ENCODE measurements at regions not wholly inside any gene's neighbourhood (a gene's known extent, or its start where the extent isn't known, plus 50 kb on each side); places are given as distances from the start of the nearest gene placed in this dataset.

DNA sequence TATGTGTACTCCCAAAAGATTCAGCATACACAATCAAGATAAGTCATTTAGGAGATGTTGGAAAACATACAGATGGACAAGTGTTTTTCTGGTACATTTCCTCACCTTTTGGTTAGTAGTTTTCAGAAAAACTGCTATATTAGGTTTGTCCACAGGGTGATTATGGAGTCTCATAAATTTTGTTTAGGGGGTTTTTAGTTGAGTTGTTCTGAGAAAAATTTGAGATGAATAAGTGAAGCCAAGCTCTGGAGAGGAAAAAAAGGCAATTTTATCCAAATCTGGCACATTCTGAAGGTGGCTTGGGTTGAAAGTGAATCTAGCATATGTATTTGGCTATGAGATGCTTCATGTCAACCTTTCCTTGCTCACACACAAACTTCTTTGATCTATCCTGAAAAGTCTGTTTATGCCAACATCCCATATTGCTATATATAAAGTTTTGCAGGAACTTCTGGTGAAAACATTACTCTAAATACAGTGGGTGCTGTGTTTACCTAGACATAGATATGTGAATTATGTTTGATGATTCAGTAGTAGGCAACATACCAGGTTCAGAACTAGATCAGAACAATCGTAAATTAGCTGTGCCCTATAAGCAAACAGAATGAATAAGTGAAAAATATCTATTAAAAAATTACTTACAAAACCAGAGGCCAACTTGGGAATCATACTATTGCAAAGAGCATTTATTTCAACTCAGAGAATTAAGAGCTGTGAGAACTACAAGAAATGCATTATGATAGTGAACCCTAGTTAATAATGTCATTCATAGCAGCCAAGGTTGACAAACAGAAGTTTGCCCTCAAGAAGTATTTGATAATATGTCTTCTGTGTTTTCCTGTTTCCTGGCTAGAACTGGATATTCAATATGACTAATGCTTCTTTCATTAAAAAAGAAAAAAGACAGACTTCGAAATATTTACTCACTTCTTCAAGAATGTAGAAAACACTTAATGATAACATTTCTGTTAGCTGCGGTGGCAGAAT is 552.0 kb downstream of the IRS1 start:
- CTCF ChIA-PET, result no interaction called here

DNA sequence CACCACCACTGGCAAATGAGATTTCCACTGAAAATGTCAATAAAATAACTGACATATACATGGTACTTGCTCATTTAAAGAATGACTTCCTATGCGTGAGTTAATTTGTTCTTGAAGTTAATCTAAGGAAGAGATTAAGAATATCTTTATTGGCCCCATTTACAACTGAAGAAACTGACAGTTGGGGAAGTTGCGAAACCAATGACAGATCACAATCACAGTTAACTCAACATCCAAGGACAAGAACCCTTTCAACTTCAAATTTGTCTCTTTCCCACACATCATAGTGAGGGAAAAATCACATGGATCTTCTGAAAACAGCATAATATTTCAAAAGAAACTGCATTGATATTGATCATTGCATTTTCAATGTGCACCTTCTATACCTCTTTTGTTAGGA is 565.4 kb downstream of the IRS1 start:
- H3K4me3 Mint-ChIP-seq, result no peak overlapping the region
- no peak for DNase-seq
- H3K27me3 Mint-ChIP-seq, result peaks cover 7% of the 10 kb centered on the region
- no peaks in the 10 kb centered on the region for H3K36me3 Mint-ChIP-seq (ENCODE audit: low read depth)
- H3K9me3 Mint-ChIP-seq, result no peaks in the 10 kb centered on the region
- intact Hi-C loops (cut with micrococcal nuclease), result no loop called here
- TF ChIP-seq, protein P1, sequence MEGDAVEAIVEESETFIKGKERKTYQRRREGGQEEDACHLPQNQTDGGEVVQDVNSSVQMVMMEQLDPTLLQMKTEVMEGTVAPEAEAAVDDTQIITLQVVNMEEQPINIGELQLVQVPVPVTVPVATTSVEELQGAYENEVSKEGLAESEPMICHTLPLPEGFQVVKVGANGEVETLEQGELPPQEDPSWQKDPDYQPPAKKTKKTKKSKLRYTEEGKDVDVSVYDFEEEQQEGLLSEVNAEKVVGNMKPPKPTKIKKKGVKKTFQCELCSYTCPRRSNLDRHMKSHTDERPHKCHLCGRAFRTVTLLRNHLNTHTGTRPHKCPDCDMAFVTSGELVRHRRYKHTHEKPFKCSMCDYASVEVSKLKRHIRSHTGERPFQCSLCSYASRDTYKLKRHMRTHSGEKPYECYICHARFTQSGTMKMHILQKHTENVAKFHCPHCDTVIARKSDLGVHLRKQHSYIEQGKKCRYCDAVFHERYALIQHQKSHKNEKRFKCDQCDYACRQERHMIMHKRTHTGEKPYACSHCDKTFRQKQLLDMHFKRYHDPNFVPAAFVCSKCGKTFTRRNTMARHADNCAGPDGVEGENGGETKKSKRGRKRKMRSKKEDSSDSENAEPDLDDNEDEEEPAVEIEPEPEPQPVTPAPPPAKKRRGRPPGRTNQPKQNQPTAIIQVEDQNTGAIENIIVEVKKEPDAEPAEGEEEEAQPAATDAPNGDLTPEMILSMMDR (IDR thresholded peaks at IDR 0.05), result no peak
- H3K27ac Mint-ChIP-seq, result no peak overlapping the region
- POLR2A ChIA-PET, result no interaction called here
- ATAC-seq, result no peak
- CTCF ChIA-PET, result no interaction called here
- no peaks in the 10 kb centered on the region for H3K4me1 Mint-ChIP-seq (ENCODE audit: low read depth)

More for the DNA sequence above, 552.0 kb downstream of the IRS1 start:
- DNase-seq, result no peak
- intact Hi-C loops (cut with micrococcal nuclease), result no loop called here
- POLR2A ChIA-PET, result no interaction called here
- no peaks in the 10 kb centered on the region for H3K36me3 Mint-ChIP-seq (ENCODE audit: low read depth)
- peaks cover 6% of the 10 kb centered on the region for H3K9me3 Mint-ChIP-seq
- no peak overlapping the region for H3K4me3 Mint-ChIP-seq
- H3K27me3 Mint-ChIP-seq, result peaks cover 6% of the 10 kb centered on the region
- no peak overlapping the region for H3K27ac Mint-ChIP-seq
- ATAC-seq, result no peak
- no peaks in the 10 kb centered on the region for H3K4me1 Mint-ChIP-seq (ENCODE audit: low read depth)
- TF ChIP-seq, protein P1 (IDR thresholded peaks at IDR 0.05), result no peak

DNA sequence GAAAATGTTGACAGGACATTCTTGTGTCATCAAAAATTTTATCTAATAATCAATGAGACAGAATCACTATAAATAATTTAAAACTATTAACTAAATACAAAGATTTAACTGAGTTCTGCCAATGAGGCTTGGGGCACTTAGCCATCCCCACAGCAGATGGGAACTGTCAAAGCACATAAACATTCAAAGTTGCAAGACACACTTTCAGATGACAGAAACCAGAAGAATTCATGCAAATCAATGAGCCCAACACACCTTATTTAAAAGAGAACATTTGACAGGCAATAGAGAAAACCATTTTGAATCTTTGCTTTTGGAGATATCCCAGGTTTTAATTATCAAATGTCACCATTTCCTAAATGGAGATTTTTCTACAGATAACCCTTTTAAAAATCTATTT is 566.2 kb downstream of the IRS1 start:
- no peak for ATAC-seq

DNA sequence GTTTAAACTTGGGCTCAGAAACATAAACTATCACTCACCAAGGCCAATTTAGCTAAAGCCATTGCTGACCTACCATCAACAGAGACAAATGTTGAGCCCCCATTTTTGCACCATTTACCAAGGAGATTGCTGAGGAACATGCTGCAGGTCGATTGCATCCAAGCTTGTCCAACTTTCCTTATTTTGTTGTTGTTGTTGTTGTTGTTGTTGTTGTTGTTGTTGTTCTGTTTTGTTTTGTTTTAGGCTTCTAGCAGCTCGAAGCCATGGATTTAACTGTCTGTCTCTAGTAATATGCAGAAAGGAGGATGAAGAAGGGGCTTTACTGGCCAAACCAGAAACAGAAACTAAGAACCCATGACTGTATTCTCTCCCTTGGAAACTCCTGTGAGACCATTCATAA is 571.5 kb downstream of the IRS1 start:
- no peak for ATAC-seq
- intact Hi-C loops (cut with micrococcal nuclease), result no loop called here

More for the DNA sequence above, 566.2 kb downstream of the IRS1 start:
- no peaks in the 10 kb centered on the region for H3K9me3 Mint-ChIP-seq
- TF ChIP-seq, protein P1 (IDR thresholded peaks at IDR 0.05), result no peak
- H3K4me1 Mint-ChIP-seq (ENCODE audit: low read depth), result no peaks in the 10 kb centered on the region
- no peak for DNase-seq
- no peak overlapping the region for H3K27ac Mint-ChIP-seq
- peaks cover 7% of the 10 kb centered on the region for H3K27me3 Mint-ChIP-seq
- ChIA-PET POLR2A (no interaction called here), CTCF (no interaction called here)
- no peak overlapping the region for H3K4me3 Mint-ChIP-seq
- no peaks in the 10 kb centered on the region for H3K36me3 Mint-ChIP-seq (ENCODE audit: low read depth)
- intact Hi-C loops (cut with micrococcal nuclease), result no loop called here

More for the DNA sequence above, 571.5 kb downstream of the IRS1 start:
- Mint-ChIP-seq H3K4me3 (no peak overlapping the region), H3K4me1 (ENCODE audit: low read depth) (no peaks in the 10 kb centered on the region), H3K27me3 (peaks cover 11% of the 10 kb centered on the region), H3K36me3 (ENCODE audit: low read depth) (no peaks in the 10 kb centered on the region), H3K9me3 (no peaks in the 10 kb centered on the region), H3K27ac (no peak overlapping the region)
- no peak for DNase-seq
- POLR2A ChIA-PET, result no interaction called here
- CTCF ChIA-PET, result no interaction called here
- TF ChIP-seq, protein P1 (IDR thresholded peaks at IDR 0.05), result no peak
